HG03571 (cell line): ENCODE measurements at regions not wholly inside any gene's neighbourhood (a gene's known extent, or its start where the extent isn't known, plus 50 kb on each side); places are given as distances from the start of the nearest gene placed in this dataset.
"Not testable (repeated sequence)": the region's sequence is repeated elsewhere in the genome, so short reads cannot be mapped to it uniquely, and the experiment has no call there.

Source experiments
- ATAC-seq: cut with Tn5 transposase; IDR thresholded peaks from one replicate; pipeline ENCODE4 v1.9.1; 2021; ENCODE audit not compliant: unreplicated experiment

- no peak for ATAC-seq
These were observed 269.8 kb downstream of the BCAT1 start for GRCh38 chr12:24679126-24679525.

GRCh38 chr12:24678436-24678835 is 270.5 kb downstream of the BCAT1 start:
- ATAC-seq = no peak

DNA sequence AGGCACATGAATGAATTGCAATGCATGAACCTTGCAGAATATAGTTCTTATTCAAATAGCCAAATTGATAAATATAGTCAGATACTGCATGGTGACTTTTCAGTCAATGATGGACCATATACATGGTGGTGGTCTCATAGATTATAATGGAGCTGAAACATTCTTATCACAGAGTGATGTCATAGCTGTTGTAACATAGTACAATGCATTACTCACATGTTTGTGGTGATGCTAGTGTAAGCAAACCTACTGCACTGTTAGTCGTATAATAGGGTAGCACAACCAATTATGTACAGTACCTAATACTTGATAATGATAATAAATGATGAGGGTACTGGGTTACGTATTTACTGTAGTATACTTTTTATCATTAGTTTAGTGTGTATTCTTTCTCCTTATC is 280.3 kb downstream of the BCAT1 start:
- ATAC-seq = no peak

GRCh38 chr12:24664161-24664880 is 284.6 kb downstream of the BCAT1 start:
- ATAC-seq = no peak

DNA sequence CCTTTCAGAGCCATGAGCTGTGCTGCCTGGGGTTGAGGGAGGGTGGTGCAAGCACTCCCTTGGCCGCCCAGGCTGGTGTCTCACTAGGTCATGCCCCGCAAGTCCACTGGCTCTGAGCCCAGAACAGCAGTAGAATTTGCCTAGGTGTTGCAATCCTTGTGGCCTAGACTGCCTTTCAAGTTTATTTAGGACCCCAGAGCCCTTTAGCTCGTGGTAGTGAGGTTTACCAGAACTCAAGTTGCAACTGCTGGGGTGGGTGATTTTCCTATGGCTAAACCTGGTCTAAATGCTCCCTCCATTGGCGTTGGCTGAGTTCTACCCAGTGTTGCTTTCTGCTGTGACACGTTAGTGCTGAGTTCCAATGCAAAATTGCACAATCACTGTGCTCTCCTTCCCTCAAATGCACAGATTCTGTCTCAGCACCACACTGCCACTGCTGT is 287.2 kb downstream of the BCAT1 start:
- ATAC-seq = no peak

DNA sequence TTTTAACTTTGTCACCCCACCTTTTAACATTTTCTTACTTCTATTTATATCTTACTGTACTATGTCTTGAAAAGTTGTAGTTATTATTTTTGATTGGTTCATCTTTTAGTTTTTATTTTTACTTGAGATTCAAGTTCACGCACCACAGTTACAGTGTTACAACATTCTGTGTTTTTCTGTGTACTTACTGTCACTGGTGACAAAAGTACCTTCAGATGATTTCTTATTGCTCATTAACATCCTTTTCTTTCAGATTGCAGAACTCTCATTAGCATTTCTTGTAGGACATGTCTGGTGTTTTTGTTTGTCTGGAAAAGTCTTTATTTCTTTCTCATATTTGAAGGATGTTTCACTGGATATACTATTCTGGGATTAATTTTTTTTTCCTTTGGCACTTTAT is 289.9 kb downstream of the BCAT1 start:
- no peak for ATAC-seq

- not testable (repeated sequence) for ATAC-seq
These were observed 294.6 kb downstream of the BCAT1 start for GRCh38 chr12:24654344-24654743.

GRCh38 chr12:24649634-24650033 is 299.3 kb downstream of the BCAT1 start:
- ATAC-seq = no peak

DNA sequence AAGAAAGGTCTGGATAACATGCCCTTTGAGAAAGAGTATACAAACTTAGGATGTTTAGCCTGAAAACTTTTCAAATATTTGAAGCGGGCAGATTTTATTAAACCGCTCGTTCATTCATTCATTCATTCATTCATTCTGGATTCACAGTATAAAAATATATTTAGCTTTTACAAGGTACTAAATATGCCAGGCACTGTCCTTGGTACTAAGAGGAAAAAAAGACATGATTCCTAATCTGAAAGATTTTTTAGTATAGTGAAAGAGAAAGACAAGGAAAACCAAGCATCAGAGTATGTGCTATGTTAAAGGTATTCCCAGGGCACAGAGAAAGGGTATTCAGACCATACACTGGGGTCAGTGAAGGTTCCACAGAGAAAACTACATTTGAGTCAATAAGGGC is 299.7 kb downstream of the BCAT1 start:
- ATAC-seq = no peak

- no peak for ATAC-seq
These were observed 303.6 kb downstream of the BCAT1 start for GRCh38 chr12:24645254-24645653.

DNA sequence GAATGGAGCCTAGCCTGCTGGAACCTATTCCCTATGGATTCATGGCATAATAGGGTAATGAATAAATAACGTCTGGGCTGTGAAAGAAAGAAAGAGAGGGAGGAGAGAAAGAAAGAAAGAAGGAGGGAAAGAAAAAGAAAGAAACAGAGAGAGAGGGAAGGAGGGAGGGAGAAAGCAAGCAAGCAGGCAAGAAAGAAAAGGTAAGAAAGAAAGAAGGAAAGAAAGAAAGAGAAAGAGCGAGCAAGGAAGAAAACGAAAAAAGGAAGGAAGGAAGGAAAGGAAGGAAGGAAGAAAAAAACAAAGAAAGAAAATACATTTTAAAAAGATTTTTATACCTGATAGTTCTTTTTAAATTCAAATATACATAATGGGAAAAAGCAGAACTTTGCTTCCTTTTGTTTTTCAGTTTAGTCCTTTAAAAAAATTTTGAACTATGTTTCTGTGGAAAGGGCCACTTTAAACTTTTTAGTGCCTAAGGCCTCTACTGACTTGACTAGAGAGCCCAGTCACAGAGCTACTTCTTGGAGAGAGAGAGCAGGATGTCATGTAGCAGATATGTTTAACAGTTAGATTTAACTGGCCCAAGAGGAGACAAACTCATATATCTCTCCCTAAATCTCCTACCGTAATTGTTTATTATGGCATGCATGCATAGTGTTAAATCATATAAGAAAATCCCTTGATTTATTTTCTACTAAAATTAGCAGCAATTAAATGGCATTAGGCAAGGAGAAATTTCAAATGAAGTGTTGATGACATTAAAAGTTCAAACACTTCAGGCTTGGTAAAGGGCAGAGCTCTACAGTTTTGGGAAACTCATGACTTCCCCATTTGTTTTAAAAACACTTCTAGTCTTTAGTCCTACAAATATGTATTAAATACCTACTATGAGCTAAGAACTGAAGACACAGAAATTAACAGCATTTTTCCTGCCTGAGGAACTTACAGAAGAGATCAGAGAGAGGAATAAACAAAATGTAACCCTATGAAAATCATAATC is 305.5 kb downstream of the BCAT1 start:
- ATAC-seq = no peak

- no peak for ATAC-seq
These were observed 309.3 kb downstream of the BCAT1 start for GRCh38 chr12:24639641-24640040.

DNA sequence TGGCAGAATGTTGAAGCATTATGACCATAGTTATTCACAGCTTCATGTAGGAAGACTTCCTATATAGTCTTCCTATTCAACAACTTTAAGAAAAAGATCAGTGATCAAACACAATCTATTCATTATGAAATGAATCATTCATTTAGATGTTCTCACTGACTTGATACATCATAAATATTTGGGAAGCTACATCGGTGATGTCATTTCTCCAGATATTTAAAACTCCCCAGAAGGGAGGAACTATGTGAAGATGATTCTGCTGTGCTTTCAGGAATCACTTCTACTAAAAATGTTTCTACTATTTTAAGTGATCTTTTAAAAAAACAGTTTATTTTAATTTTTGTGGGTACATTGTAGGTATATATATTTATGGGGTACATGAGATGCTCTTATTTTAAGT is 316.4 kb downstream of the BCAT1 start:
- ATAC-seq = no peak

- no peak for ATAC-seq
These were observed 317.1 kb downstream of the BCAT1 start for GRCh38 chr12:24631676-24632426.

DNA sequence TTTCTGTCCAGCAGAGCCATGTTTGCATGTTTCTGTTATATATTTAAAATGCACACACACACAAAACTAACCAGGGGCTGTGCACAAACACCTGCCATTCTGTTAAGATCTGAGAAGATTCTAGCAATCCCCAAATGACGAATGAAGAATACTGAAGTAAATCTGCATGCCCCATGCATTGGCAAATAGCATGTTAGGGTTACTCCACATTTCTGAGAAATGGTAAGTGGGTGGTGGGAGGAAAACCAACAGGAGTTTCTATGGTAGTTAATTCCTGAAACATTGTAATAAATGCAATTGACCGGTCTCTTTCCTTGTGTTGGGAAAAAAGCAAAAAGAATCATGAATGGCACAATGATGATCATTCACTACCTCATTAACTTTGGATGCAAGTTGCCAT is 318.0 kb downstream of the BCAT1 start:
- ATAC-seq = no peak

DNA sequence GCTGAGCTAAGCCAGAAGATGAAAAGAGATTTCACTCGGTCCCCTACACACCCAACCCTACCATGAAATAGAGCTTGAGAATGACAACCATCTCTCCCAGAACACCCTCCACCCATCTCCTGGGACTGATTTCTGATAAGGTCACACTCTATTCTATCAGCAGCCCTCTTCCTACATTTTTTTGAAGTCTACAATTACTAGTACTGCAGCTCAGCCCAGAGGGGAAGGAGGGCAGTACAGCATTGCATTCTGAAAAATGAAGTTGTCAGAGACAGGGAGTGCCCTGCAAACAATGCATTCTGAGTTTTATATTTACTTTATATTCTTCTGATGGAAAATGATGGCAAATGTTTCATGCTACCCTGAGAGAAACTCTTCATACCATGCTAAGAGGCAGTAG is 318.5 kb downstream of the BCAT1 start:
- no peak for ATAC-seq

DNA sequence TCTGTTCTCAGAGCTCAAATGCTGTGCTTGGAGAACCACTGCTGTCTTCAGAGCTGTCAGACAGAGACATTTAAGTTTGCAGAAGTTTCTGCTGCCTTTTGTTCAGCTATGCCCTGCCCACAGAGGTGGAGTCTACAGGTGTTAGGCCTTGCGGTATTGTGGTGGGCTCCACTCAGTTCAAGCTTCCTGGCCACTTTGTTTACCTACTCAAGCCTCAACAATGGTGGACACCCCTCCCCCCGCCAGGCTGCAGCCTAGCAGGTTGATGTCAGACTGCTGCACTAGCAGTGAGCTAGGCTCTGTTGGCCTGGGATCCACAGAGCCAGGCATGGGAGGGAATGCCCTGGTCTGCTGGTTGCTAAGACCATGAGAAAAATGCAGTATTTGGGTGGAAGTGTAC is 323.8 kb downstream of the BCAT1 start:
- ATAC-seq = no peak

DNA sequence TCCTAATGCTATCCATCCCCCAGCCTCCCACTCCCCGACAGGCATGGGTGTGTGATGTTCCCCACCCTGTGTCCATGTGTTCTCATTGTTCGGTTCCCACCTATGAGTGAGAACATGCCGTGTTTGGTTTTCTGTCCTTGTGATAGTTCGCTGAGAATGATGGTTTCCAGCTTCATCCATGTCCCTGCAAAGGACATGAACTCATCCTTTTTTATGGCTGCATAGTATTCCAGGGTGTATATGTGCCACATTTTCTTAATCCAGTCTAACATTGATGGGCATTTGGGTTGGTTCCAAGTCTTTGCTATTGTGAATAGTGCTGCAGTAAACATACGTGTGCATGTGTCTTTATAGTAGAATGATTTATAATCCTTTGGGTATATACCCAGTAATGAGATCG is 328.9 kb downstream of the BCAT1 start:
- not testable (repeated sequence) for ATAC-seq

DNA sequence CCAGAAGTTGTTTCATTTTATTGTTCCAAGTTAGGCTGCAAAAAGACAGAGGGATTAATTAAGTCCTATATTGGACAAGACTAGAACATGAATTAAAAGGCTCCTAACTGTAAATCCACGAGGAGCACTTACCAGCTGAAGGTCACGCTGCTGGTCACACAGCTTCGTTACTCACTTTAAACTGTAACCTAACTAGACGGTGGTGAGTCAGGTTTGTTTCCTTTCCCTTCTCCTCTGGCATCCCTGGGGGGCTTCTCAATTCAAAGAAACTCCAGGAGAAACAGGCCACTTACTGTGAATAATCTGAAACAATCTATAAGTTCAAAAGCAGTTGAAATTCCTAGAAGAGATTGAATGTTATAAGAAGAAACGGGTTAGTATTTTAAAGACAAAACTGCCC is 331.4 kb downstream of the BCAT1 start:
- ATAC-seq = no peak

- ATAC-seq = no peak
These were observed 332.9 kb downstream of the BCAT1 start for GRCh38 chr12:24615967-24616411.

DNA sequence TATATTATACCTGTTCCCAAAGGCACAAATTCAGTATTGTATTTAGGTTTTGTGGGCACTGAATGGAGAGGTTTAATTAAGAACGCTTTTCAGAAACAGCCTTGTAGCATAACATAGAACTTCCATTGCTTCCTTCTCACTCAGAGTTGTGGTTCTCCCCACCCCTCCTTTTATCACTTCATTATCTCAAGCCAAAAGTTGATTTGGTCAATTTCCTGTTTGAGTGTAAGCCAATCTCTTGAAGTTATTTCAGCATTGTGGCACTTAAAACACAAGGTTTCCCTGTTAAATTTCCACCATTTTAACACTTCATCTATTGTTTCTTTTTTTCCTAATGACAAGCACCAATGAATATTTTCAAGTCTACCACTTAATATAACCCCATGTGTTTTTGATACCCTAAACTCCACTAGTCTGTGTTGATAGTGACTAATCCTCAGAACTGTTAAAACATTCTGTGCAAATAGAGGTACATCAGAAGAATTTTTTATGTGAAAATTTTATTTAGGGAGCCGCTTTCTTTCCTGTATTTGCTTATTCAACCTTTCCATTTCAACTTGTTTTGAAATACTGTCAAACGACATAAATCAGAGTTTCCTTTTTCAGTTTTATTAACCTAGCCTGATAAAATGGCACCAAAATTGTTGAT is 340.1 kb downstream of the BCAT1 start:
- no peak for ATAC-seq
